Mesenchymal stem cell (in vitro differentiated cells and primary cell): ENCODE measurements at regions not wholly inside any gene's neighbourhood (a gene's known extent, or its start where the extent isn't known, plus 50 kb on each side); places are given as distances from the start of the nearest gene placed in this dataset.

ENCODE experiments used
- DNase-seq: peaks from one replicate; pipeline ENCODE4 v3.0.0-alpha.2; 2013
- H2AFZ ChIP-seq: one replicate; pipeline ENCODE4 v1.6.1; 2013; ENCODE audit warnings: low read depth, mild to moderate bottlenecking, control low read depth, inconsistent platforms, low read length, moderate library complexity
- H2AK5ac ChIP-seq: 2 replicates; pipeline ENCODE4 v1.6.1; 2013; ENCODE audit warnings: low read length, moderate library complexity, mild to moderate bottlenecking, inconsistent platforms; ENCODE audit not compliant: severe bottlenecking
- H2BK120ac ChIP-seq: one replicate; pipeline ENCODE4 v1.6.1; 2013; ENCODE audit warnings: low read depth, mild to moderate bottlenecking, inconsistent platforms, low read length, moderate library complexity
- H2BK12ac ChIP-seq, 2 experiments: one replicate each; pipeline ENCODE4 v1.6.1; 2013; ENCODE audit warnings: inconsistent platforms in 2 of 2, low read length in 2 of 2, mild to moderate bottlenecking in 2 of 2, moderate library complexity in 2 of 2, control low read depth in 1 of 2
- H2BK15ac ChIP-seq: one replicate; pipeline ENCODE4 v1.6.1; 2013; ENCODE audit warnings: mild to moderate bottlenecking, low read depth, inconsistent platforms; ENCODE audit not compliant: poor library complexity, severe bottlenecking
- H2BK5ac ChIP-seq: 2 replicates; pipeline ENCODE4 v1.6.1; 2013; ENCODE audit warnings: low read depth, mild to moderate bottlenecking, low read length, control low read depth, inconsistent platforms; ENCODE audit not compliant: poor library complexity, severe bottlenecking
- H3K14ac ChIP-seq, 2 experiments: one replicate each; pipeline ENCODE4 v1.6.1; 2013; ENCODE audit warnings: inconsistent platforms in 2 of 2, low read length in 2 of 2, control low read depth in 1 of 2, mild to moderate bottlenecking in 1 of 2, moderate library complexity in 1 of 2
- H3K18ac ChIP-seq, 2 experiments: one replicate each; pipeline ENCODE4 v1.6.1; 2013; ENCODE audit warnings: inconsistent platforms in 2 of 2, low read length in 2 of 2, control low read depth in 1 of 2, low read depth in 1 of 2, mild to moderate bottlenecking in 1 of 2
- H3K23ac ChIP-seq, 2 experiments: one replicate each; pipeline ENCODE4 v1.6.1; 2013; ENCODE audit warnings: inconsistent platforms in 2 of 2, low read length in 2 of 2, mild to moderate bottlenecking in 2 of 2, moderate library complexity in 2 of 2, control low read depth in 1 of 2
- H3K27ac ChIP-seq: 2 replicates; pipeline ENCODE4 v1.5.1; 2013; ENCODE audit warnings: mild to moderate bottlenecking, moderate library complexity, low read length, control low read depth, inconsistent platforms; ENCODE audit not compliant: poor library complexity, severe bottlenecking
- H3K27me3 ChIP-seq, 2 experiments: 2 replicates each; pipeline versions ENCODE4 v1.6.1 to v1.7.0; 2013; ENCODE audit warnings: low read length in 2 of 2, mild to moderate bottlenecking in 2 of 2, moderate library complexity in 2 of 2, control low read depth in 1 of 2, inconsistent platforms in 1 of 2; ENCODE audit not compliant: control insufficient read depth in 1 of 2, insufficient read depth in 1 of 2
- H3K36me3 ChIP-seq, 2 experiments: 2 replicates each; pipeline versions ENCODE4 v1.6.1 to v1.7.0; 2013; ENCODE audit warnings: low read length in 2 of 2, control low read depth in 1 of 2, inconsistent platforms in 1 of 2, low read depth in 1 of 2, mild to moderate bottlenecking in 1 of 2; ENCODE audit not compliant: insufficient read depth in 2 of 2, control insufficient read depth in 1 of 2
- H3K4ac ChIP-seq, 2 experiments: one replicate each; pipeline ENCODE4 v1.6.1; 2013; ENCODE audit warnings: inconsistent platforms in 2 of 2, low read length in 2 of 2, mild to moderate bottlenecking in 2 of 2, moderate library complexity in 2 of 2, control low read depth in 1 of 2, low read depth in 1 of 2
- H3K4me1 ChIP-seq: 2 replicates; pipeline ENCODE4 v1.6.1; 2013; ENCODE audit warnings: low read depth, low read length, control low read depth; ENCODE audit not compliant: control insufficient read depth, insufficient read depth
- H3K4me2 ChIP-seq: 2 replicates; pipeline ENCODE4 v1.6.1; 2013; ENCODE audit warnings: low read length, mild to moderate bottlenecking, inconsistent platforms; ENCODE audit not compliant: poor library complexity, severe bottlenecking
- H3K4me3 ChIP-seq, 2 experiments: 2 replicates each; pipeline versions ENCODE4 v1.5.1 to v1.7.0; 2013; ENCODE audit warnings: low read length in 2 of 2, mild to moderate bottlenecking in 2 of 2, control low read depth in 1 of 2, low read depth in 1 of 2; ENCODE audit not compliant: insufficient read depth in 1 of 2
- H3K79me1 ChIP-seq: replicated peaks from 2 replicates; pipeline ENCODE4 v1.6.1; 2013; ENCODE audit warnings: mild to moderate bottlenecking, control low read depth, low read length, inconsistent platforms; ENCODE audit not compliant: poor library complexity, severe bottlenecking
- H3K9ac ChIP-seq: 2 replicates; pipeline ENCODE4 v1.7.0; 2013; ENCODE audit warnings: mild to moderate bottlenecking, low read length, moderate library complexity
- H3K9me3 ChIP-seq: 2 replicates; pipeline ENCODE4 v1.7.0; 2013; ENCODE audit warnings: mild to moderate bottlenecking, low read length; ENCODE audit not compliant: control insufficient read depth
- H4K8ac ChIP-seq: one replicate; pipeline ENCODE4 v1.6.1; 2013; ENCODE audit warnings: inconsistent platforms, mild to moderate bottlenecking, low read length, moderate library complexity
- H4K91ac ChIP-seq: one replicate; pipeline ENCODE4 v1.6.1; 2013; ENCODE audit warnings: mild to moderate bottlenecking, low read length, inconsistent platforms
- WGBS: methylation state at CpG from one replicate; pipeline ENCODE4 v1.1.7; 2013; ENCODE audit warnings: mixed read lengths; 5-methylcytosine and 5-hydroxymethylcytosine counted together

DNA sequence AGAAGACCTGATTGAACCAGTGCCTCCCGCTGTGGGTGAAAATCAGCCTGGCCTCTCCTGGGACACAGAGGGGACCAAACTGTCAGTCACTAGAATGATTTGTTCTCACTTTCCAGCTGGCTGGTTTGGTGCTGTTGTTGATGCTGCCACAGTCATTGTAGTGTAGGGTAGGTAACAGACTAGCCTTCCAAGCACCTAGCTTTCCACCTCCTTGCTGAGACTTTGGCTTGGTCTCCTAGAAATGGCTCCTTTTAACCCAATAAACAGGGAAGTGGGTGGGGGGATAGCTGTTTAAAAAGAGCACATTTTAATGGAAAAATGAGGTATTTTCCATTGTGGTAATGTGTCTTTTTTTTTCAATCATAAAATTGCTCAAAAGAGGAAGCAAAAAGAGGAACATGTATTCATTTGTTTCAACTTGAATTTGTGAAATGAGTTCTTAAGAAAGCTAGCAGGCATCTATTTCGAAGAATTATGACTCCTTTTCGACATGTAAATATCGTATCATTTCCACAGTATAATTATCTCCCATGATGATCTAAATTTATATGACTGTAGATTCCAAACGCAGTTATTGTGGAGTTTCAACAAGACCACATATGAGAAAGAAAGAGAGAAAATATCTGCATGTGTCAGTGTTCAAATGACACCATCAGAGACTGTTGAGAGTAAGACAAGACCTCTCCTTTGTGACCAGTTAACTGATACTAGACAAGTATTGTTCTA is 190.1 kb downstream of the HLX start:
- Histone ChIP-seq H4K8ac (no peak overlapping the region), H3K36me3 (no peaks in the 10 kb centered on the region), H3K4me3 (no peak overlapping the region), H3K14ac (no peak overlapping the region), H3K4ac (no peak overlapping the region), H3K27me3 (no peaks in the 10 kb centered on the region), H3K4me2 (no peak overlapping the region), H3K23ac (no peak overlapping the region), H2BK120ac (no peak overlapping the region), H3K27ac (no peak overlapping the region), H4K91ac (peak overlapping the region; percentile 34), H3K79me1 (no peaks in the 10 kb centered on the region), H2AK5ac (no peak overlapping the region), H3K4me1 (no peaks in the 10 kb centered on the region), H2BK12ac (no peak overlapping the region), H2BK15ac (no peak overlapping the region), H3K9me3 (peaks cover 2% of the 10 kb centered on the region), H3K18ac (no peak overlapping the region), H2BK5ac (no peak overlapping the region), H2AFZ (no peak overlapping the region), H3K9ac (no peak overlapping the region)
- 100% methylated on average over 2 of the region's 5 CpGs for WGBS
- no peak for DNase-seq

DNA sequence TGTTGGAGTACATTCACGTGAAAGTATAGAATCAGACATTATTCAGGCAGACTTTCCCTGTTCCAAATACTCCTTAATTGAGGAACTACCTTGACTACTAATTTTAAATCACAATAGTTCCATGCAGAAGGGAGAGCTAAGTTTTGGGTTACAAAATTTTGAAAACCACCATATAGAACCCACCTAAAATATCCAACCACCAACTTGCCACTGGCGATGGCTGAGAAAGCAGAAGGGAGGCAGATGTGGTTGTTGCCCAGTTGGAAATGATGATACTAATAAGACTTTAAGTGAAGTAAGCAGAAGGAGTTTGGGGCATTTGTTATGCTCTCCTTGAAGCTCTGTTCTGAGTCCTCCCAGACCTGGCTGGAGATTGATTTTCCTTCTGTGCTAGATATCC is 190.7 kb downstream of the HLX start:
- no peak overlapping the region for H3K4ac ChIP-seq
- H3K4me3 ChIP-seq, result no peak overlapping the region
- H2BK12ac ChIP-seq, result no peak overlapping the region
- WGBS, result 100% methylated on average over 2 of the region's 2 CpGs
- no peaks in the 10 kb centered on the region for H3K79me1 ChIP-seq
- no peak overlapping the region for H4K8ac ChIP-seq
- no peak overlapping the region for H2AFZ ChIP-seq
- no peak for DNase-seq
- H3K4me2 ChIP-seq, result no peak overlapping the region
- no peaks in the 10 kb centered on the region for H3K27me3 ChIP-seq
- no peak overlapping the region for H2BK15ac ChIP-seq
- no peak overlapping the region for H3K23ac ChIP-seq
- no peak overlapping the region for H3K18ac ChIP-seq
- no peak overlapping the region for H2BK120ac ChIP-seq
- no peaks in the 10 kb centered on the region for H3K36me3 ChIP-seq
- H4K91ac ChIP-seq, result no peak overlapping the region
- no peak overlapping the region for H2BK5ac ChIP-seq
- no peaks in the 10 kb centered on the region for H3K4me1 ChIP-seq
- H3K9me3 ChIP-seq, result no peaks in the 10 kb centered on the region
- no peak overlapping the region for H3K14ac ChIP-seq
- H3K9ac ChIP-seq, result no peak overlapping the region
- no peak overlapping the region for H2AK5ac ChIP-seq
- no peak overlapping the region for H3K27ac ChIP-seq

DNA sequence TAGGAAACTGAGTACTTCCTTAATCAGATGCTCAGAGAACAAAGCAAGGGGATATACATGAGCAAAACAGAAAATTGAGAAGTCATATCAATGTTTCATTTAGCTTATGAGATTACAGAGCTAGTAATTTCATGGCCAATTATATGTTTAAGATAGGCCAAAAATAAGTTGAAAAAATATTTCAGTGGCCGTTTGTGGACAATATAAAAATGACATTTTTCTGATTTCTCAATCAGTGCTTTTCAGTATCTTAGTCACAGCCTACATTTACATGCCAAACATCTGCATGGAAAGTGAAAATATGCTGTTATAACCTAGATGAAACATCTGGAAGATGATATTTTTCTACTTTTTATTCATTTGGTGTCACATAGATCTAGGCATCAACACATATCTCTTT is 192.5 kb downstream of the HLX start:
- Histone ChIP-seq H2BK120ac (no peak overlapping the region), H2AK5ac (no peak overlapping the region), H3K27me3 (no peaks in the 10 kb centered on the region), H4K8ac (no peak overlapping the region), H3K27ac (no peak overlapping the region), H3K4me1 (no peaks in the 10 kb centered on the region), H2BK5ac (no peak overlapping the region), H2BK15ac (no peak overlapping the region), H3K18ac (no peak overlapping the region), H3K23ac (no peak overlapping the region), H3K9me3 (no peaks in the 10 kb centered on the region), H3K14ac (no peak overlapping the region), H3K4ac (no peak overlapping the region), H3K9ac (no peak overlapping the region), H2BK12ac (no peak overlapping the region), H4K91ac (no peak overlapping the region), H3K79me1 (no peaks in the 10 kb centered on the region), H3K36me3 (no peaks in the 10 kb centered on the region), H3K4me2 (no peak overlapping the region), H2AFZ (no peak overlapping the region), H3K4me3 (no peak overlapping the region)
- no CpG with 5 or more reads among the region's 1 CpG for whole genome bisulfite sequencing
- DNase-seq, result no peak

DNA sequence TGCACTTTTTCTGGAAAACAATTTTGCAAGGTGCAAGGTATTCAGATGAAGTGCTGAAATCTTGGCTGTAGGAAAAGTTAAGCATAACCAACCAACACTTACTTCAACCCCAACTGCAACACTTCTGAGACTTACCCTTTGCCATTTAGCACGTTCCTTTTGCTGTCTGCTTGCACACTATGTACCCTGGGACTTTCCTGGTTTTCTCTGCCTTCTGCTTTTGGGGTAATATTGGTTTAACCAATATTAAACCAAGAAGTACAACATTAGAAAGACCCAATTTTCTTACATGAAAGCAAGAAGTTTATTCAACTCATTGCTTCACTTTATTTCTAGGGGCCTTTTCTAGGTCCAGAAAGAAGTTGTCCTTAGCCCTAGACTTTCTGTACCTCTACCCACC is 193.0 kb downstream of the HLX start:
- H3K4ac ChIP-seq, result no peak overlapping the region
- WGBS, result 83% methylated on average over 1 of the region's 1 CpG
- no peak overlapping the region for H2AK5ac ChIP-seq
- no peak overlapping the region for H3K4me3 ChIP-seq
- no peaks in the 10 kb centered on the region for H3K79me1 ChIP-seq
- H3K4me1 ChIP-seq, result no peaks in the 10 kb centered on the region
- H3K14ac ChIP-seq, result no peak overlapping the region
- H2BK5ac ChIP-seq, result no peak overlapping the region
- no peak overlapping the region for H2AFZ ChIP-seq
- no peak overlapping the region for H4K8ac ChIP-seq
- no peak overlapping the region for H2BK12ac ChIP-seq
- no peak overlapping the region for H3K18ac ChIP-seq
- no peaks in the 10 kb centered on the region for H3K9me3 ChIP-seq
- no peak overlapping the region for H2BK15ac ChIP-seq
- no peak overlapping the region for H3K9ac ChIP-seq
- no peak for DNase-seq
- no peak overlapping the region for H3K23ac ChIP-seq
- no peak overlapping the region for H3K27ac ChIP-seq
- H2BK120ac ChIP-seq, result no peak overlapping the region
- H3K4me2 ChIP-seq, result no peak overlapping the region
- no peak overlapping the region for H4K91ac ChIP-seq
- H3K27me3 ChIP-seq, result no peaks in the 10 kb centered on the region
- no peaks in the 10 kb centered on the region for H3K36me3 ChIP-seq
